ENCODE measurements at regions not wholly inside any gene's neighbourhood (a gene's known extent, or its start where the extent isn't known, plus 50 kb on each side); places are given as distances from the start of the nearest gene placed in this dataset.

DNA sequence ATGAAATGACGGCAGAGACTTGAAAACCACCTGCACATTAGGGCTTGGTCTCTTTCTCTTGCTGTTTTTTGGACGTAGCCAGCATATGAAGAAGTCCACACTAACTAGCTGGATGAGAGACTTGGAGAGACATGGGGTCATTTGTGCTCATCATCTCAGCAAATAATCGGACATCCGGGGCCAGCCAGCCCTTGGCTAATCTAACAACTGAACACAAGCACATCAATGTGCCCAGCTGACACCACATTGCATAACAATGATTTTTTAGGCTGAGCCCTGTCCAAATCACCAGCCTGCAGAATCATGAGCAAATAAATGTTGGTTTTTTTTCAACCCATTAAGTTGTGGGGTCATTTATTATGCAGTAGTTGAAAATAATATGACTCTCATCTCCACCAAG, 460.3 kb upstream of the LARGE1 start (continued):
- TF ChIP-seq, protein P1, sequence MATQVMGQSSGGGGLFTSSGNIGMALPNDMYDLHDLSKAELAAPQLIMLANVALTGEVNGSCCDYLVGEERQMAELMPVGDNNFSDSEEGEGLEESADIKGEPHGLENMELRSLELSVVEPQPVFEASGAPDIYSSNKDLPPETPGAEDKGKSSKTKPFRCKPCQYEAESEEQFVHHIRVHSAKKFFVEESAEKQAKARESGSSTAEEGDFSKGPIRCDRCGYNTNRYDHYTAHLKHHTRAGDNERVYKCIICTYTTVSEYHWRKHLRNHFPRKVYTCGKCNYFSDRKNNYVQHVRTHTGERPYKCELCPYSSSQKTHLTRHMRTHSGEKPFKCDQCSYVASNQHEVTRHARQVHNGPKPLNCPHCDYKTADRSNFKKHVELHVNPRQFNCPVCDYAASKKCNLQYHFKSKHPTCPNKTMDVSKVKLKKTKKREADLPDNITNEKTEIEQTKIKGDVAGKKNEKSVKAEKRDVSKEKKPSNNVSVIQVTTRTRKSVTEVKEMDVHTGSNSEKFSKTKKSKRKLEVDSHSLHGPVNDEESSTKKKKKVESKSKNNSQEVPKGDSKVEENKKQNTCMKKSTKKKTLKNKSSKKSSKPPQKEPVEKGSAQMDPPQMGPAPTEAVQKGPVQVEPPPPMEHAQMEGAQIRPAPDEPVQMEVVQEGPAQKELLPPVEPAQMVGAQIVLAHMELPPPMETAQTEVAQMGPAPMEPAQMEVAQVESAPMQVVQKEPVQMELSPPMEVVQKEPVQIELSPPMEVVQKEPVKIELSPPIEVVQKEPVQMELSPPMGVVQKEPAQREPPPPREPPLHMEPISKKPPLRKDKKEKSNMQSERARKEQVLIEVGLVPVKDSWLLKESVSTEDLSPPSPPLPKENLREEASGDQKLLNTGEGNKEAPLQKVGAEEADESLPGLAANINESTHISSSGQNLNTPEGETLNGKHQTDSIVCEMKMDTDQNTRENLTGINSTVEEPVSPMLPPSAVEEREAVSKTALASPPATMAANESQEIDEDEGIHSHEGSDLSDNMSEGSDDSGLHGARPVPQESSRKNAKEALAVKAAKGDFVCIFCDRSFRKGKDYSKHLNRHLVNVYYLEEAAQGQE (IDR thresholded peaks at IDR 0.05; ENCODE audit: low read depth): no peak

GRCh38 chr22:34390400-34390799, 470.1 kb upstream of the LARGE1 start:
- CTCF ChIA-PET: no interaction called here
- Histone ChIP-seq H3K4me1 (ENCODE audit: control insufficient read depth in 1 of 2, insufficient read depth in 2 of 2, low read length in 2 of 2) (no peaks in the 10 kb centered on the region), H3K9me3 (ENCODE audit: control insufficient read depth in 1 of 2, insufficient read depth in 1 of 2, low read depth in 1 of 2, low read length in 2 of 2) (peaks cover 7 to 12% of the 10 kb centered on the region in 2 experiments; a peak in 2 of 4 replicates), H3K9me2 (ENCODE audit: insufficient read depth) (no peaks in the 10 kb centered on the region), H2AFZ (ENCODE audit: low read depth, low read length, poor library complexity, severe bottlenecking) (no peak overlapping the region), H4K20me1 (ENCODE audit: insufficient read depth) (no peaks in the 10 kb centered on the region), H3K4me2 (ENCODE audit: low read length) (no peak overlapping the region), H3K36me3 (ENCODE audit: control insufficient read depth in 1 of 2, insufficient read depth in 2 of 2, low read length in 2 of 2) (no peaks in the 10 kb centered on the region), H3K27me3 (ENCODE audit: insufficient read depth, low read length) (no peaks in the 10 kb centered on the region), H3K9ac (ENCODE audit: low read length) (no peak overlapping the region), H3K79me2 (ENCODE audit: insufficient read depth, low read length) (no peaks in the 10 kb centered on the region), H3K4me3 (replicated peaks in 1 of 2; ENCODE audit: low read depth in 1 of 2, low read length in 2 of 2) (no peak overlapping the region), H3K27ac (ENCODE audit: low read depth, low read length) (no peak overlapping the region)
- no TSS peak for BruUV-seq (replicated peaks)
- intact Hi-C loops (cut with micrococcal nuclease): no loop called here
- TF ChIP-seq EZH2 (IDR thresholded peaks at IDR 0.05) (no peak), YY1 (IDR thresholded peaks at IDR 0.05; ENCODE audit: extremely low read depth, insufficient replicate concordance, low read depth, low read length) (no peak), POLR2AphosphoS5 (IDR thresholded peaks at IDR 0.05; ENCODE audit: low read depth, low read length) (no peak), CBX3 (IDR thresholded peaks at IDR 0.05; ENCODE audit: low read depth) (no peak), SRF (IDR thresholded peaks at IDR 0.05; ENCODE audit: low read depth) (no peak), POLR2A (IDR thresholded peaks at IDR 0.05; ENCODE audit: borderline replicate concordance, extremely low read depth, insufficient read depth, insufficient read length) (no peak), ZFX (IDR thresholded peaks at IDR 0.05) (no peak), TCF7L2 (IDR thresholded peaks at IDR 0.05; ENCODE audit: borderline replicate concordance, extremely low read depth, insufficient read depth, insufficient read length) (no peak), SP1 (IDR thresholded peaks at IDR 0.05; ENCODE audit: low read depth) (no peak), FOSL1 (IDR thresholded peaks at IDR 0.05; ENCODE audit: low read depth) (no peak), EZH2phosphoT487 (IDR thresholded peaks at IDR 0.05; ENCODE audit: borderline replicate concordance) (no peak), JUND (IDR thresholded peaks at IDR 0.05) (no peak), ZNF274 (IDR thresholded peaks at IDR 0.05; ENCODE audit: low read depth, low read length) (no peak), RAD21 (IDR thresholded peaks at IDR 0.05; ENCODE audit: low read depth) (no peak), ELF1 (IDR thresholded peaks at IDR 0.05; ENCODE audit: borderline replicate concordance, low read depth) (no peak)
- TF ChIP-seq, protein P1 (IDR thresholded peaks at IDR 0.05; ENCODE audit: low read depth): no peak
- TF ChIP-seq, protein P2, sequence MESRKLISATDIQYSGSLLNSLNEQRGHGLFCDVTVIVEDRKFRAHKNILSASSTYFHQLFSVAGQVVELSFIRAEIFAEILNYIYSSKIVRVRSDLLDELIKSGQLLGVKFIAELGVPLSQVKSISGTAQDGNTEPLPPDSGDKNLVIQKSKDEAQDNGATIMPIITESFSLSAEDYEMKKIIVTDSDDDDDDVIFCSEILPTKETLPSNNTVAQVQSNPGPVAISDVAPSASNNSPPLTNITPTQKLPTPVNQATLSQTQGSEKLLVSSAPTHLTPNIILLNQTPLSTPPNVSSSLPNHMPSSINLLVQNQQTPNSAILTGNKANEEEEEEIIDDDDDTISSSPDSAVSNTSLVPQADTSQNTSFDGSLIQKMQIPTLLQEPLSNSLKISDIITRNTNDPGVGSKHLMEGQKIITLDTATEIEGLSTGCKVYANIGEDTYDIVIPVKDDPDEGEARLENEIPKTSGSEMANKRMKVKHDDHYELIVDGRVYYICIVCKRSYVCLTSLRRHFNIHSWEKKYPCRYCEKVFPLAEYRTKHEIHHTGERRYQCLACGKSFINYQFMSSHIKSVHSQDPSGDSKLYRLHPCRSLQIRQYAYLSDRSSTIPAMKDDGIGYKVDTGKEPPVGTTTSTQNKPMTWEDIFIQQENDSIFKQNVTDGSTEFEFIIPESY (IDR thresholded peaks at IDR 0.05; ENCODE audit: extremely low read depth, insufficient replicate concordance, low read length): no peak
- ATAC-seq: no peak
- POLR2A ChIA-PET: no interaction called here
- no peak for DNase-seq (ENCODE audit: low read depth, low spot score)
- RAD21 ChIA-PET (ENCODE audit: low non-redundant PET in 1 of 2, low total read pairs in 2 of 2, uncharacterized antibody in 2 of 2, unreplicated experiment in 2 of 2): no interaction called here
